ENCODE measurements at regions not wholly inside any gene's neighbourhood (a gene's known extent, or its start where the extent isn't known, plus 50 kb on each side); places are given as distances from the start of the nearest gene placed in this dataset.
"Not testable (repeated sequence)": the region's sequence is repeated elsewhere in the genome, so short reads cannot be mapped to it uniquely, and the experiment has no call there.

DNA sequence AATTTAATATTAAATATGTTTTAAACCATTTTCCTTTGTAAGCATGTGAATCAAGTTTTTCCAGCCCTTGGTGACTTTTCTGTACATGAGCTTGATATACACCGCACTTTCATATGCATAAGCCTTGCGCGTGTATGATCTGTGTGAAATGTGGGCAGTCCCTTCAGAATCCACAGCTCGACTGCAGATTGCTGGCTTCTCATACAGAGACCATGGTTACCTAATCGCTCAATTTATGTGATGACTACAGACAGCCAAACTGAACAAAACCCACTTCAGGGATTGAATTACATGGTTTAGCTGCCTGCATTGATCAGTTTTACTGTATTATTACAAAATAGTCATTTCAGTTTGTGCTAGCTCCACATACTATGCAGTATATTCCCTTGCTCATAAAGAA is 212.3 kb upstream of the NECTIN3 start:
- intact Hi-C loops (cut with DNase I) = no loop called here
- DNase-seq (ENCODE audit: low spot score) = no peak

DNA sequence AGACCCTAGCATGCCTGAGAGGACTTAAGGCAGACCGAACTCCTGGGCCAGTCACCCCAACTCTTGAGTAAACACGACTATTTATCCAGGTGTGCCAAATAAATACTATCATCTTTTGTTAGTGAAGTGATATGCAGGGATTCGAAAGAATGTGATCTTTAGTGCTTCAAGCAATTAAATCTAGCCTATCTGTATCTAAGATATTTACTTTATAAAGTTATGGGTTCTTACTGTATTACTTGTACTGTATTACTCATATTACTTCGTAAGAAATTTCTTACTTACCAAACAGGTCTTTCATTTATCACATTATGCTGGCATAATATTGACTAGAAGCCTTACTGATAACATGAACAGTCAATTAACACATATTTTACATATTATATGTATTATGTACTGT is 211.6 kb upstream of the NECTIN3 start:
- intact Hi-C loops (cut with DNase I) = no loop called here

DNA sequence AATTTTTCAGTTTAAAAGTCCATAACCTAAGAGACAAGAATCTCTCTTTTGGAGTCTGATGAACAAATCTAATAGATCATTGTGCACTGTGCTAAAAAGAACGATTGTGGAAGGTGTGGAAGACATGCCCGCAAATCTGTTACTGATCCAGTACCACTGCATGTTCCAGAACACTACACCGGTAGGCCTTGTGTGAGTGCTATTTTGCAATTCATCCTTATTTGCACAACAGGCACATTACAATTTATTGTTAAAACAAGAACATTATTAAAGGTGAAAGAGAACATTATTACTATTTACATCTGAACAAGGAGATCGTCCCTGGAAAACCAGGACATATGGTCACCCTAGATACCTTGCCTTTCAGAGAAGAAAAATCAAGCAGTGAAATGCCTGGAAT is 205.7 kb upstream of the NECTIN3 start:
- no peak for DNase-seq (ENCODE audit: low spot score)
- intact Hi-C loops (cut with DNase I) = no loop called here

More for the DNA sequence above, 211.6 kb upstream of the NECTIN3 start:
- no peak for DNase-seq (ENCODE audit: low spot score)

DNA sequence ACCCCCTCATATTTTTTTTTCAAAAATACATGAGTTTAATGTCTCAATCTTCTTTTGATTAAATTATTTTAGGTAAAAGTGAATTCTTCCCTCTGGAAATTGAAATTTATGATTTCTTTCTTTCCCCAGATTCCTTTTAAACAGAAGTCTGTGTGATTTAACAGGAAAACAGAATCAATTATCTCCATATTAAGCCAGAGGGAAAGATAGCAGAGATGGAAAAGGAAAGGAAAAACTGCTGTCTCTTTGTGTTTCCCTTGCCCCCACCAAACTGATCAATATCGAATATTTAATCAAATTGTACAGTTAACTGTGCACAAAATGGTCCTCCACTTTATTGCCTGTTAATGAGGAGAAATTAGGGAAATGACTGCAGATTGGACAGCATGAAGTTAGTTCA is 203.5 kb upstream of the NECTIN3 start:
- no peak for DNase-seq (ENCODE audit: low spot score)
- intact Hi-C loops (cut with DNase I) = no loop called here

GRCh38 chr3:110869736-110870135 is 201.9 kb upstream of the NECTIN3 start:
- DNase-seq (ENCODE audit: low spot score) = no peak
- intact Hi-C loops (cut with DNase I) = no loop called here

DNA sequence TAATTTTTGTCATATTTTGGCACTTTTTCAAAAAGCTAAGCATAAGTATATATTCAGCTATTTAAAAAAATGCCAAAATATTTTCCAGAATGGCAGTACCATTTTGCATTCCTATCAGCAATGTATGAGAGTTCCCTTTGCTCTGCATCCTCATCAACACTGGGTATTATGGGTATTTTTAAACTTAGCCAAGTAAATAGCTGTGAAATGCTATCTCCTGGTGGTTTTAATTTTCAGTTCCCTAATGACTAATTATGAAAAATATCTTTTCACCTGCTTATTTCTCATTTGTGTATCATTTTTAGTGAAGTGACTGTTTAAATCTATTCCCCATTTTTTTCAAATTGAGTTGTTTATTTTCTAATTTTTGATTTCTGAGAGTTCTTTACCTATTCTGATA is 199.7 kb upstream of the NECTIN3 start:
- intact Hi-C loops (cut with DNase I) = no loop called here
- no peak for DNase-seq (ENCODE audit: low spot score)

- no peak for DNase-seq (ENCODE audit: low spot score)
- intact Hi-C loops (cut with DNase I) = no loop called here
Observed at GRCh38 chr3:110878692-110879091, 192.9 kb upstream of the NECTIN3 start.

DNA sequence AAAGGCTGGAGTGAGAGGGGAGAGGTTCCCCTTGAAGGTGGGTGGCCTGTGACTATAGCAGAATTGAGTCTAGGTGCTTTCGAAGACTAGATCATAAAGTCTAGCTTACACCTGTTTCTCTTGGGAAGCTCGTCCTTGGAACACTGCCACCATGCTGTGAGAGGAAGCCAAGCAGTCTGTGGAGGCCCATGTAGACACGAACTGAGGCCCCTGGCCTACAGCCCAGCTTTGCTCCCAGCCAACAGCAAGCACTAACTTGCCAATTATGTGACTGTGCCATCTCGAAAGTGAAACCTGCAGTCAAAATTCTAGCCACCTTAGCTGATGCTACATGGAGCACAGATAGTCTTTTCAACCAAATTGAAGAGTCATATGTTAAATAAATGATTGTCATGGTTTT is 190.5 kb upstream of the NECTIN3 start:
- no peak for DNase-seq (ENCODE audit: low spot score)
- intact Hi-C loops (cut with DNase I) = no loop called here

- intact Hi-C loops (cut with DNase I) = no loop called here
Observed at GRCh38 chr3:110886222-110886893, 185.3 kb upstream of the NECTIN3 start.

GRCh38 chr3:110887176-110887575 is 184.4 kb upstream of the NECTIN3 start:
- intact Hi-C loops (cut with DNase I) = no loop called here
- no peak for DNase-seq (ENCODE audit: low spot score)

More at GRCh38 chr3:110886222-110886893, 185.3 kb upstream of the NECTIN3 start:
- DNase-seq (ENCODE audit: low spot score) = no peak

DNA sequence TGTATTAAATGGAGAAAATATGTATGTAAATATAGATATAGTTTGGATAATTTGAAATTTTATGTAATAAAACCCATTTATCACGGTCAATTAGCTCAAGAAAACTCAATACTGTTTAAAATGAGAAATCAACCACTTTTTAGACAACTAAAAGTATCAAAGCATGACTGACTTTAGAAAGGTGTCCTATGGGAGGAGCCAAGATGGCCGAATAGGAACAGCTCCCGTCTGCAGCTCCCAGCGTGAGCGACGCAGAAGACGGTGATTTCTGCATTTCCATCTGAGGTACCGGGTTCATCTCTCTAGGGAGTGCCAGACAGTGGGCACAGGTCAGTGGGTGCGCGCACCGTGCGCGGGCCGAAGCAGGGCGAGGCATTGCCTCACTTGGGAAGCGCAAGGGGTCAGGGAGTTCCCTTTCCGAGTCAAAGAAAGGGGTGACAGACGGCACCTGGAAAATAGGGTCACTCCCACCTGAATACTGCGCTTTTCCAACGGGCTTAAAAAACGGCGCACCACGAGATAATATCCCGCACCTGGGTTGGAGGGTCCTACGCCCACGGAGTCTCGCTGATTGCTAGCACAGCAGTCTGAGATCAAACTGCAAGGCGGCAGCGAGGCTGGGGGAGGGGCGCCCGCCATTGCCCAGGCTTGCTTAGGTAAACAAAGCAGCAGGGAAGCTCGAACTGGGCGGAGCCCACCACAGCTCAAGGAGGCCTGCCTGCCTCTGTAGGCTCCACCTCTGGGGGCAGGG is 182.8 kb upstream of the NECTIN3 start:
- DNase-seq (ENCODE audit: low spot score); intact Hi-C loops (cut with DNase I): not testable (repeated sequence)

DNA sequence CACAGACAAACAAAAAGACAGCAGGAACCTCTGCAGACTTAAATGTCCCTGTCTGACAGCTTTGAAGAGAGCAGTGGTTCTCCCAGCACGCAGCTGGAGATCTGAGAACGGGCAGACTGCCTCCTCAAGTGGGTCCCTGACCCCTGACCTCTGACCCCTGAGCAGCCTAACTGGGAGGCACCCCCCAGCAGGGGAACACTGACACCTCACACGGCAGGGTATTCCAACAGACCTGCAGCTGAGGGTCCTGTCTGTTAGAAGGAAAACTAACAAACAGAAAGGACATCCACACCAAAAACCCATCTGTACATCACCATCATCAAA is 182.3 kb upstream of the NECTIN3 start:
- DNase-seq (ENCODE audit: low spot score); intact Hi-C loops (cut with DNase I): not testable (repeated sequence)

- intact Hi-C loops (cut with DNase I) = no loop called here
Observed at GRCh38 chr3:110894574-110894973, 177.0 kb upstream of the NECTIN3 start.

GRCh38 chr3:110895054-110895453 is 176.6 kb upstream of the NECTIN3 start:
- DNase-seq (ENCODE audit: low spot score) = no peak
- intact Hi-C loops (cut with DNase I) = no loop called here

More at GRCh38 chr3:110894574-110894973, 177.0 kb upstream of the NECTIN3 start:
- DNase-seq (ENCODE audit: low spot score) = no peak

DNA sequence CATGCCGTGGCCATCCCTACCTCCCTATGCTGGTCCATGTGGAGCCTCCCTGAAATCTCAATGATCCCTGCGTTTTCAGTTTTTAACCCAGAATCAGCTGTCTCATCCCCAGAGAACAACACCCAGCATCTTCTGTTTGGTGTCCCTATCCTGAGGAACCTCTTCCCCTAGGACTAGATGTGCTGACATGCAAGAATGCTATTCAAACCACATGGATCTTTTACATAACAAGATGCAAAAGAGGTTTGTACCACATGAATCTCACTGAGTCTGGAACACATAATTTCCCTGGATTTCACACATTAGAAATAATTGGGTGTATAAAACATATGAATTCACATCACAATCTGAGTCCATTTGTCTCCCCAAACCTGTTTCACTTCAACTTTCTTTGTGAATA is 174.6 kb upstream of the NECTIN3 start:
- intact Hi-C loops (cut with DNase I) = no loop called here
- DNase-seq (ENCODE audit: low spot score) = no peak

DNA sequence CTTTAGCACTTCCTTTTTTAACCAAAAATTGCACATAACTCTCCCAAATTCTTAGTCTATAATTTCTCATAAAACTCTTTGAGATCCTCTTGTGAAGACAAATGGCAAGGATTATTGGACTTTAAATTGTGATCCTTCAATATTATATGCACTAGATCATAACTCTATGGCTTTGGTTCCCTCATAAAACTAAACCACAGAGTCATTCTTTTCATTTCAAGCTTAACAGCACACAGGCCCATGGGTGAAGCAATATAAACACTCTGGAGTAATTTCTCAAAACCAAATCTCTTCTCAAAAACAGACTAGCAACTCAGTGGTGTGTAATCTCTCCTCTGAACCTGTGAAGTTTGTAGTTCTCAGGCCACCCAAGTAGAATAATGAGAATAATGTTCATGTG is 171.0 kb upstream of the NECTIN3 start:
- intact Hi-C loops (cut with DNase I) = no loop called here
- DNase-seq (ENCODE audit: low spot score) = no peak

GRCh38 chr3:110901536-110901935 is 170.1 kb upstream of the NECTIN3 start:
- intact Hi-C loops (cut with DNase I) = no loop called here
- no peak for DNase-seq (ENCODE audit: low spot score)

DNA sequence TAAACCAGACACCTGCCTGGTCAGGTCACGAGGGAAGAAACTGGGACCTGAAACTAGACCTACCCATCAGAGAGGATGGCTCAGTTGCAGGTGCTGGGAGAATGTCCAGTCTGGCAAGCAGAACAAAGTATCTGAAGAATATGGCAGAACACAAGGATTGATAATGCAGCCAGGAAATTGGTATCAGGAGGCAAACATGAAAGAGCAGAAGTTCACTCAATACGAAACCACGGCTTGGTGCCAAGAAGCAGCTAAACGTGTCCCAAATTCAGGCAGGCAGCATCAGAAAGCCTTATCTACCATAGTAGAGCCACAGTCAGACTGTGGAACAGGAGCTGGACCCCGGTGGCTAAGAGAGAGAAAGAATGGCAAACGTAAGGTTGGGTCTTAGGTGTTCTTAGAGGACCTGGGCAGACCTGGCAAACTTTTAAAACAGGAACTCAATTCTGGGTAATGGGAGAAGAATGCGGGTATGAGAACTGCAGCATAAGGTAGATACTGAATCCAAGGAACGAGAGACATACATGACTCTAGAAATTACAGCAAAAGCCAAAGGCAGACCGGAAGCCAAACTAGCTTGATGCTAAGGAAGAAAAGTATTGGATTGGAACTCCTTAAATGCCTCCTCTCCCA is 169.0 kb upstream of the NECTIN3 start:
- no peak for DNase-seq (ENCODE audit: low spot score)
- intact Hi-C loops (cut with DNase I) = no loop called here

- intact Hi-C loops (cut with DNase I) = no loop called here
- DNase-seq (ENCODE audit: low spot score) = no peak
Observed at GRCh38 chr3:110903771-110904519, 167.7 kb upstream of the NECTIN3 start.

GRCh38 chr3:110904520-110904890 is 167.1 kb upstream of the NECTIN3 start:
- no peak for DNase-seq (ENCODE audit: low spot score)
- intact Hi-C loops (cut with DNase I) = no loop called here
